ENCODE measurements at regions not wholly inside any gene's neighbourhood (a gene's known extent, or its start where the extent isn't known, plus 50 kb on each side); places are given as distances from the start of the nearest gene placed in this dataset.

- TF ChIP-seq, protein P1, sequence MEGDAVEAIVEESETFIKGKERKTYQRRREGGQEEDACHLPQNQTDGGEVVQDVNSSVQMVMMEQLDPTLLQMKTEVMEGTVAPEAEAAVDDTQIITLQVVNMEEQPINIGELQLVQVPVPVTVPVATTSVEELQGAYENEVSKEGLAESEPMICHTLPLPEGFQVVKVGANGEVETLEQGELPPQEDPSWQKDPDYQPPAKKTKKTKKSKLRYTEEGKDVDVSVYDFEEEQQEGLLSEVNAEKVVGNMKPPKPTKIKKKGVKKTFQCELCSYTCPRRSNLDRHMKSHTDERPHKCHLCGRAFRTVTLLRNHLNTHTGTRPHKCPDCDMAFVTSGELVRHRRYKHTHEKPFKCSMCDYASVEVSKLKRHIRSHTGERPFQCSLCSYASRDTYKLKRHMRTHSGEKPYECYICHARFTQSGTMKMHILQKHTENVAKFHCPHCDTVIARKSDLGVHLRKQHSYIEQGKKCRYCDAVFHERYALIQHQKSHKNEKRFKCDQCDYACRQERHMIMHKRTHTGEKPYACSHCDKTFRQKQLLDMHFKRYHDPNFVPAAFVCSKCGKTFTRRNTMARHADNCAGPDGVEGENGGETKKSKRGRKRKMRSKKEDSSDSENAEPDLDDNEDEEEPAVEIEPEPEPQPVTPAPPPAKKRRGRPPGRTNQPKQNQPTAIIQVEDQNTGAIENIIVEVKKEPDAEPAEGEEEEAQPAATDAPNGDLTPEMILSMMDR (conservative IDR thresholded peaks at IDR 0.05; ENCODE audit: low read depth in 2 of 2) = no peak
- TF ChIP-seq, protein P2, sequence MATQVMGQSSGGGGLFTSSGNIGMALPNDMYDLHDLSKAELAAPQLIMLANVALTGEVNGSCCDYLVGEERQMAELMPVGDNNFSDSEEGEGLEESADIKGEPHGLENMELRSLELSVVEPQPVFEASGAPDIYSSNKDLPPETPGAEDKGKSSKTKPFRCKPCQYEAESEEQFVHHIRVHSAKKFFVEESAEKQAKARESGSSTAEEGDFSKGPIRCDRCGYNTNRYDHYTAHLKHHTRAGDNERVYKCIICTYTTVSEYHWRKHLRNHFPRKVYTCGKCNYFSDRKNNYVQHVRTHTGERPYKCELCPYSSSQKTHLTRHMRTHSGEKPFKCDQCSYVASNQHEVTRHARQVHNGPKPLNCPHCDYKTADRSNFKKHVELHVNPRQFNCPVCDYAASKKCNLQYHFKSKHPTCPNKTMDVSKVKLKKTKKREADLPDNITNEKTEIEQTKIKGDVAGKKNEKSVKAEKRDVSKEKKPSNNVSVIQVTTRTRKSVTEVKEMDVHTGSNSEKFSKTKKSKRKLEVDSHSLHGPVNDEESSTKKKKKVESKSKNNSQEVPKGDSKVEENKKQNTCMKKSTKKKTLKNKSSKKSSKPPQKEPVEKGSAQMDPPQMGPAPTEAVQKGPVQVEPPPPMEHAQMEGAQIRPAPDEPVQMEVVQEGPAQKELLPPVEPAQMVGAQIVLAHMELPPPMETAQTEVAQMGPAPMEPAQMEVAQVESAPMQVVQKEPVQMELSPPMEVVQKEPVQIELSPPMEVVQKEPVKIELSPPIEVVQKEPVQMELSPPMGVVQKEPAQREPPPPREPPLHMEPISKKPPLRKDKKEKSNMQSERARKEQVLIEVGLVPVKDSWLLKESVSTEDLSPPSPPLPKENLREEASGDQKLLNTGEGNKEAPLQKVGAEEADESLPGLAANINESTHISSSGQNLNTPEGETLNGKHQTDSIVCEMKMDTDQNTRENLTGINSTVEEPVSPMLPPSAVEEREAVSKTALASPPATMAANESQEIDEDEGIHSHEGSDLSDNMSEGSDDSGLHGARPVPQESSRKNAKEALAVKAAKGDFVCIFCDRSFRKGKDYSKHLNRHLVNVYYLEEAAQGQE (IDR thresholded peaks at IDR 0.05; ENCODE audit: unreplicated experiment) = no peak
- TF ChIP-seq EZH2 (IDR thresholded peaks at IDR 0.05; ENCODE audit: low read depth, unreplicated experiment) (no peak), CREB1 (CRISPR knock-in tag; IDR thresholded peaks at IDR 0.05; ENCODE audit: low read depth) (no peak), JUNB (IDR thresholded peaks at IDR 0.05; ENCODE audit: unreplicated experiment) (no peak), POLR2AphosphoS5 (IDR thresholded peaks at IDR 0.05; ENCODE audit: low read depth) (no peak), EZH2phosphoT487 (IDR thresholded peaks at IDR 0.05; ENCODE audit: unreplicated experiment) (no peak)
Observed at GRCh38 chr11:92766698-92767097, 202.8 kb upstream of the MTNR1B start.

All from GM23338 (cell line).